ENCODE measurements at regions not wholly inside any gene's neighbourhood (a gene's known extent, or its start where the extent isn't known, plus 50 kb on each side); places are given as distances from the start of the nearest gene placed in this dataset.

DNA sequence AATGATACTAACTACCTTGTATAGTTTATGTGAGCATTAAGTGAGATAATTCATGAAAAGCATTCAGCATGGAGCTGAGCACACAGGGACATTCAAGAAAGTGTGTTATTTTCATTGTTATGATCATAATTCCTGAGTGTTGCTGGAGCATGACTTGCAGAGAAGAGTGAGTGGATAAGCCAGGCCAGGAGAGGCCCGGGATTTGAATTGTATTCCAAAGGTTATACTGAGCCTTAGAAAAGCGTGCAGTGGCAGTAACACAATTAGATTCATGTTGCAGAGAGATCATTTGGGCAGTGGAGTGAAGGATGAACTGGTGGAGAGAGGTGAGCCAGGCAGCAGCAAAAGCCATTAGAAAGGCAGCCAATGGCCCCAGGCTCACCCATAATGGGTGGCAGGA lies 142.9 kb upstream of the SH3BP4 start:
- Histone ChIP-seq H3K27me3 (no peaks in the 10 kb centered on the region), H3K27ac (no peak overlapping the region), H3K9me3 (no peaks in the 10 kb centered on the region), H3K4me1 (no peaks in the 10 kb centered on the region), H3K36me3 (no peaks in the 10 kb centered on the region), H3K4me3 (no peak overlapping the region)
- ATAC-seq (no peak), DNase-seq (no peak)
- intact Hi-C loops (cut with DNase I) = no loop called here
- TF ChIP-seq, protein P1, sequence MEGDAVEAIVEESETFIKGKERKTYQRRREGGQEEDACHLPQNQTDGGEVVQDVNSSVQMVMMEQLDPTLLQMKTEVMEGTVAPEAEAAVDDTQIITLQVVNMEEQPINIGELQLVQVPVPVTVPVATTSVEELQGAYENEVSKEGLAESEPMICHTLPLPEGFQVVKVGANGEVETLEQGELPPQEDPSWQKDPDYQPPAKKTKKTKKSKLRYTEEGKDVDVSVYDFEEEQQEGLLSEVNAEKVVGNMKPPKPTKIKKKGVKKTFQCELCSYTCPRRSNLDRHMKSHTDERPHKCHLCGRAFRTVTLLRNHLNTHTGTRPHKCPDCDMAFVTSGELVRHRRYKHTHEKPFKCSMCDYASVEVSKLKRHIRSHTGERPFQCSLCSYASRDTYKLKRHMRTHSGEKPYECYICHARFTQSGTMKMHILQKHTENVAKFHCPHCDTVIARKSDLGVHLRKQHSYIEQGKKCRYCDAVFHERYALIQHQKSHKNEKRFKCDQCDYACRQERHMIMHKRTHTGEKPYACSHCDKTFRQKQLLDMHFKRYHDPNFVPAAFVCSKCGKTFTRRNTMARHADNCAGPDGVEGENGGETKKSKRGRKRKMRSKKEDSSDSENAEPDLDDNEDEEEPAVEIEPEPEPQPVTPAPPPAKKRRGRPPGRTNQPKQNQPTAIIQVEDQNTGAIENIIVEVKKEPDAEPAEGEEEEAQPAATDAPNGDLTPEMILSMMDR (IDR thresholded peaks at IDR 0.05) = no peak

DNA sequence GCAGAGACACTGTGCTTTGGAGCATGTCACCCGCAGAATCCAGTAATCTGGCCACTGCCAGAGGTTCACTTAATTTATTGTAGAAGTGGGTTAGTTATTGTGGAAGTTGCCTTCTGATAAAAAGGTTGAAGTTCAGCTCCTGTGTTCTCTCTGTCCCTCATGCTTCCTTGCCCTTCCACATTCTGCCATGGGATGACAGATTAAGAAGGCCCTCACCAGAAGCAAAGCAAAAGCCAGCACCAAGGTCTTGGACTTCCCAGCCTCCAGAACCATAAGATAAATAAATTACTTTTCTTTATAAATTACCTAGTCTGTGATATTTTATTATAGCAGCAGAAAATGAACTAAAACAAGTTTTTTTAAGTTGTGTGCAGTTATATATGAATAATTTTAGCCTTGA lies 145.0 kb upstream of the SH3BP4 start:
- H3K4me3 ChIP-seq = no peak overlapping the region
- no peak overlapping the region for H3K27ac ChIP-seq
- no peaks in the 10 kb centered on the region for H3K9me3 ChIP-seq
- intact Hi-C loops (cut with DNase I) = no loop called here
- TF ChIP-seq, protein P1 (IDR thresholded peaks at IDR 0.05) = no peak
- ATAC-seq = no peak
- H3K27me3 ChIP-seq = no peaks in the 10 kb centered on the region
- DNase-seq = no peak
- no peaks in the 10 kb centered on the region for H3K4me1 ChIP-seq
- no peaks in the 10 kb centered on the region for H3K36me3 ChIP-seq

GRCh38 chr2:234805836-234806235 lies 146.0 kb upstream of the SH3BP4 start:
- intact Hi-C loops (cut with DNase I) = no loop called here
- Histone ChIP-seq H3K9me3 (no peaks in the 10 kb centered on the region), H3K27ac (no peak overlapping the region), H3K27me3 (no peaks in the 10 kb centered on the region), H3K4me1 (no peaks in the 10 kb centered on the region), H3K36me3 (no peaks in the 10 kb centered on the region), H3K4me3 (no peak overlapping the region)
- TF ChIP-seq, protein P1 (IDR thresholded peaks at IDR 0.05) = no peak
- DNase-seq (no peak), ATAC-seq (no peak)

DNA sequence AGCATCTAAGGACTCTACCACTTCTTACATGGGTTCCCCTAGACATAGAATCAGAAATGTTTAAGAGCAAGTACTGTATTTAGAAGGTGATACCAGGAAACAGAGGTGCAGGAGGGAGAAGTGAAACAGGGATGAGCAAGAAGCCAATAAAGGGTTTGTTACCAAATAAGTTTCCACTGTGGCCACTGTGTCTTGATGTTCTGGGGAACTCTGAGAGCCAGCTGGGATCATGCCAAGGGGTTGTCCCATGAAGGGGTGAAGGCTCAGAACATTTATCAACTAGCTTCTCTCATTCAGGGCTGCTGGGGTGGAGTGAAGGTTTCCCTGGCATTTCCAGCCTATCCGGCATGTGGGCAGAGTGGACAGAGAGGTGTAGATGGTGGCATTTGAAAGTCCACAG lies 147.1 kb upstream of the SH3BP4 start:
- H3K27me3 ChIP-seq = no peaks in the 10 kb centered on the region
- no peak for DNase-seq
- H3K27ac ChIP-seq = no peak overlapping the region
- TF ChIP-seq, protein P1 (IDR thresholded peaks at IDR 0.05) = no peak
- ATAC-seq = no peak
- H3K4me1 ChIP-seq = no peaks in the 10 kb centered on the region
- no peak overlapping the region for H3K4me3 ChIP-seq
- intact Hi-C loops (cut with DNase I) = no loop called here
- no peaks in the 10 kb centered on the region for H3K9me3 ChIP-seq
- no peaks in the 10 kb centered on the region for H3K36me3 ChIP-seq

DNA sequence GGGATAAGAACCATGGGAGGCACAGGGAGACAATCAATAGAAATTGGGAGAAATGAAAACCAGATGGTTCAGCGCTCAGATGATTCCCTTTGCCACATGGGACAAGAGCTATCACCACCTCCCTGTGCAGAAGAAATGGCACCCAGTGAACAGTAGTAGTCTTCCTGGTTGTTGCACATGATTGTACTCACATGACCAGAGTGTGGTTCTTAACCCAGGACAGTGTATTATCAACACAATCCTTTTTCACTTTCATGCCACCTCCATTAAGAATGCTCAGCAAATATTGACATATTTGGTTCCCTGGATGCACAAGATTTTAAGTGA lies 149.0 kb upstream of the SH3BP4 start:
- no peak overlapping the region for H3K4me3 ChIP-seq
- H3K9me3 ChIP-seq = no peaks in the 10 kb centered on the region
- H3K4me1 ChIP-seq = no peaks in the 10 kb centered on the region
- intact Hi-C loops (cut with DNase I) = no loop called here
- TF ChIP-seq, protein P1 (IDR thresholded peaks at IDR 0.05) = no peak
- H3K36me3 ChIP-seq = no peaks in the 10 kb centered on the region
- ATAC-seq (no peak), DNase-seq (no peak)
- H3K27me3 ChIP-seq = no peaks in the 10 kb centered on the region
- H3K27ac ChIP-seq = no peak overlapping the region

Data from left lung (tissue), 4 donors.